GM23338 (cell line): ENCODE measurements at regions not wholly inside any gene's neighbourhood (a gene's known extent, or its start where the extent isn't known, plus 50 kb on each side); places are given as distances from the start of the nearest gene placed in this dataset.

Experiments
- CREB1 ChIP-seq: fragments of 250-450 bp; sonication (Bioruptor Pico); IDR thresholded peaks from 2 replicates; pipeline ENCODE4 v1.5.0; 2020; ENCODE audit warnings: low read depth, mild to moderate bottlenecking, moderate library complexity
- CTCF ChIP-seq, 2 experiments: fragments of 200-600 bp in 1 of 2; sonication (generic) in 1 of 2; conservative IDR thresholded peaks; 2 replicates each; pipeline versions ENCODE4 v1.5.1 to v1.6.1; 2016 to 2017; ENCODE audit warnings: antibody characterized with exemption in 2 of 2, low read depth in 2 of 2, mild to moderate bottlenecking in 2 of 2, moderate library complexity in 1 of 2
- EZH2 ChIP-seq: fragments of 200-600 bp; sonication (generic); IDR thresholded peaks from one replicate; pipeline ENCODE4 v1.8.0; 2017; ENCODE audit warnings: antibody characterized with exemption, mild to moderate bottlenecking, low read depth; ENCODE audit not compliant: unreplicated experiment
- EZH2phosphoT487 ChIP-seq: fragments of 200-600 bp; sonication (generic); IDR thresholded peaks from one replicate; pipeline ENCODE4 v1.8.1; 2018; ENCODE audit warnings: antibody characterized with exemption; ENCODE audit not compliant: unreplicated experiment
- JUNB ChIP-seq: IDR thresholded peaks from one replicate; pipeline ENCODE4 v1.6.1; 2016; ENCODE audit warnings: antibody characterized with exemption; ENCODE audit not compliant: unreplicated experiment
- NANOG ChIP-seq: IDR thresholded peaks from 2 replicates; pipeline ENCODE4 v1.6.1; 2016; ENCODE audit warnings: antibody characterized with exemption, borderline replicate concordance
- POLR2AphosphoS5 ChIP-seq: IDR thresholded peaks from 2 replicates; pipeline ENCODE4 v1.6.1; 2016; ENCODE audit warnings: antibody characterized with exemption, low read depth
- STAT1 ChIP-seq: IDR thresholded peaks from one replicate; pipeline ENCODE4 v1.6.1; 2016; ENCODE audit warnings: antibody characterized with exemption; ENCODE audit not compliant: unreplicated experiment
- ZNF114 ChIP-seq: fragments of 250-450 bp; sonication (Bioruptor Pico); IDR thresholded peaks from 2 replicates; pipeline ENCODE4 v1.5.0; 2020; ENCODE audit warnings: mild to moderate bottlenecking, moderate library complexity
- ZNF331 ChIP-seq: fragments of 250-450 bp; sonication (Bioruptor Pico); IDR thresholded peaks from 2 replicates; pipeline ENCODE4 v1.5.0; 2020; ENCODE audit warnings: low read depth, mild to moderate bottlenecking, moderate library complexity
- ZNF462 ChIP-seq: fragments of 250-450 bp; sonication (Bioruptor Pico); IDR thresholded peaks from 2 replicates; pipeline ENCODE4 v1.5.0; 2020; ENCODE audit warnings: mild to moderate bottlenecking, moderate library complexity
- TF ChIP-seq, protein P1 (sequence below): IDR thresholded peaks from one replicate; pipeline ENCODE4 v1.6.1; 2018; ENCODE audit warnings: antibody characterized with exemption; ENCODE audit not compliant: unreplicated experiment
- TF ChIP-seq, protein P2 (sequence below): IDR thresholded peaks from 2 replicates; pipeline ENCODE4 v1.6.1; 2016; ENCODE audit warnings: antibody characterized with exemption

GRCh38 chrX:150211988-150212387 is 151.1 kb upstream of the MAMLD1 start:
- no peak for TF ChIP-seq CTCF (conservative IDR thresholded peaks at IDR 0.05; ENCODE audit: low read depth in 2 of 2)
- TF ChIP-seq ZNF114 (CRISPR knock-in tag), result no peak
- no peak for TF ChIP-seq POLR2AphosphoS5
- no peak for TF ChIP-seq EZH2
- TF ChIP-seq, protein P1, sequence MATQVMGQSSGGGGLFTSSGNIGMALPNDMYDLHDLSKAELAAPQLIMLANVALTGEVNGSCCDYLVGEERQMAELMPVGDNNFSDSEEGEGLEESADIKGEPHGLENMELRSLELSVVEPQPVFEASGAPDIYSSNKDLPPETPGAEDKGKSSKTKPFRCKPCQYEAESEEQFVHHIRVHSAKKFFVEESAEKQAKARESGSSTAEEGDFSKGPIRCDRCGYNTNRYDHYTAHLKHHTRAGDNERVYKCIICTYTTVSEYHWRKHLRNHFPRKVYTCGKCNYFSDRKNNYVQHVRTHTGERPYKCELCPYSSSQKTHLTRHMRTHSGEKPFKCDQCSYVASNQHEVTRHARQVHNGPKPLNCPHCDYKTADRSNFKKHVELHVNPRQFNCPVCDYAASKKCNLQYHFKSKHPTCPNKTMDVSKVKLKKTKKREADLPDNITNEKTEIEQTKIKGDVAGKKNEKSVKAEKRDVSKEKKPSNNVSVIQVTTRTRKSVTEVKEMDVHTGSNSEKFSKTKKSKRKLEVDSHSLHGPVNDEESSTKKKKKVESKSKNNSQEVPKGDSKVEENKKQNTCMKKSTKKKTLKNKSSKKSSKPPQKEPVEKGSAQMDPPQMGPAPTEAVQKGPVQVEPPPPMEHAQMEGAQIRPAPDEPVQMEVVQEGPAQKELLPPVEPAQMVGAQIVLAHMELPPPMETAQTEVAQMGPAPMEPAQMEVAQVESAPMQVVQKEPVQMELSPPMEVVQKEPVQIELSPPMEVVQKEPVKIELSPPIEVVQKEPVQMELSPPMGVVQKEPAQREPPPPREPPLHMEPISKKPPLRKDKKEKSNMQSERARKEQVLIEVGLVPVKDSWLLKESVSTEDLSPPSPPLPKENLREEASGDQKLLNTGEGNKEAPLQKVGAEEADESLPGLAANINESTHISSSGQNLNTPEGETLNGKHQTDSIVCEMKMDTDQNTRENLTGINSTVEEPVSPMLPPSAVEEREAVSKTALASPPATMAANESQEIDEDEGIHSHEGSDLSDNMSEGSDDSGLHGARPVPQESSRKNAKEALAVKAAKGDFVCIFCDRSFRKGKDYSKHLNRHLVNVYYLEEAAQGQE, result no peak
- no peak for TF ChIP-seq EZH2phosphoT487
- TF ChIP-seq CREB1, result no peak
- no peak for TF ChIP-seq ZNF331 (CRISPR knock-in tag)
- TF ChIP-seq, protein P2, sequence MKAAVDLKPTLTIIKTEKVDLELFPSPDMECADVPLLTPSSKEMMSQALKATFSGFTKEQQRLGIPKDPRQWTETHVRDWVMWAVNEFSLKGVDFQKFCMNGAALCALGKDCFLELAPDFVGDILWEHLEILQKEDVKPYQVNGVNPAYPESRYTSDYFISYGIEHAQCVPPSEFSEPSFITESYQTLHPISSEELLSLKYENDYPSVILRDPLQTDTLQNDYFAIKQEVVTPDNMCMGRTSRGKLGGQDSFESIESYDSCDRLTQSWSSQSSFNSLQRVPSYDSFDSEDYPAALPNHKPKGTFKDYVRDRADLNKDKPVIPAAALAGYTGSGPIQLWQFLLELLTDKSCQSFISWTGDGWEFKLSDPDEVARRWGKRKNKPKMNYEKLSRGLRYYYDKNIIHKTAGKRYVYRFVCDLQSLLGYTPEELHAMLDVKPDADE, result no peak
- TF ChIP-seq NANOG, result no peak
- no peak for TF ChIP-seq STAT1
- no peak for TF ChIP-seq JUNB
- TF ChIP-seq ZNF462, result no peak
